ENCODE measurements at regions not wholly inside any gene's neighbourhood (a gene's known extent, or its start where the extent isn't known, plus 50 kb on each side); places are given as distances from the start of the nearest gene placed in this dataset.

GRCh38 chr18:66761166-66761565 lies 157.3 kb upstream of the CDH19 start:
- H3K27me3 Mint-ChIP-seq (ENCODE audit: low read depth), result no peaks in the 10 kb centered on the region
- H3K4me1 Mint-ChIP-seq (ENCODE audit: low read depth), result no peaks in the 10 kb centered on the region
- H3K36me3 Mint-ChIP-seq (ENCODE audit: low read depth), result no peaks in the 10 kb centered on the region
- no peak overlapping the region for H3K27ac Mint-ChIP-seq (ENCODE audit: unreplicated experiment)
- no peak overlapping the region for H3K4me3 Mint-ChIP-seq (ENCODE audit: unreplicated experiment)
- TF ChIP-seq, protein P1, sequence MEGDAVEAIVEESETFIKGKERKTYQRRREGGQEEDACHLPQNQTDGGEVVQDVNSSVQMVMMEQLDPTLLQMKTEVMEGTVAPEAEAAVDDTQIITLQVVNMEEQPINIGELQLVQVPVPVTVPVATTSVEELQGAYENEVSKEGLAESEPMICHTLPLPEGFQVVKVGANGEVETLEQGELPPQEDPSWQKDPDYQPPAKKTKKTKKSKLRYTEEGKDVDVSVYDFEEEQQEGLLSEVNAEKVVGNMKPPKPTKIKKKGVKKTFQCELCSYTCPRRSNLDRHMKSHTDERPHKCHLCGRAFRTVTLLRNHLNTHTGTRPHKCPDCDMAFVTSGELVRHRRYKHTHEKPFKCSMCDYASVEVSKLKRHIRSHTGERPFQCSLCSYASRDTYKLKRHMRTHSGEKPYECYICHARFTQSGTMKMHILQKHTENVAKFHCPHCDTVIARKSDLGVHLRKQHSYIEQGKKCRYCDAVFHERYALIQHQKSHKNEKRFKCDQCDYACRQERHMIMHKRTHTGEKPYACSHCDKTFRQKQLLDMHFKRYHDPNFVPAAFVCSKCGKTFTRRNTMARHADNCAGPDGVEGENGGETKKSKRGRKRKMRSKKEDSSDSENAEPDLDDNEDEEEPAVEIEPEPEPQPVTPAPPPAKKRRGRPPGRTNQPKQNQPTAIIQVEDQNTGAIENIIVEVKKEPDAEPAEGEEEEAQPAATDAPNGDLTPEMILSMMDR (IDR thresholded peaks at IDR 0.05), result no peak
- no peak for DNase-seq (ENCODE audit: low spot score)
- no peaks in the 10 kb centered on the region for H3K9me3 Mint-ChIP-seq (ENCODE audit: low read depth)

DNA sequence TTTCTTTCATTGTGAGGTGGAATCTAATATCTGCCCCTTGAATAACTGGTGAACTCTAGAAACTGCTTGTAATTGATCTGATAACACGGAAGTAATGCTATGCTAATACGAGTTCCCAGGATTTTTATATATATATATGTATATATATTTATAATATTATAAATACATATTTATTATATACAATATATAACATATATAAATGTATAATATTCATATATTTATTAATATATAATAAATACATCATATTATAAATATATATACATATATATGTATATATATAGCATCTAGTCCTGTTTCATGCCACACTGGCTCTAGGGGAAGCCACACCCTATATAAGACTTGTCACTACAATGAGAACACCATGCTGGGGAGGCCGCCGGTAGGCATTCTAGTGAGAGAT lies 156.7 kb upstream of the CDH19 start:
- no peaks in the 10 kb centered on the region for H3K4me1 Mint-ChIP-seq (ENCODE audit: low read depth)
- TF ChIP-seq, protein P1 (IDR thresholded peaks at IDR 0.05), result no peak
- no peak overlapping the region for H3K27ac Mint-ChIP-seq (ENCODE audit: unreplicated experiment)
- H3K27me3 Mint-ChIP-seq (ENCODE audit: low read depth), result no peaks in the 10 kb centered on the region
- no peak overlapping the region for H3K4me3 Mint-ChIP-seq (ENCODE audit: unreplicated experiment)
- H3K36me3 Mint-ChIP-seq (ENCODE audit: low read depth), result no peaks in the 10 kb centered on the region
- DNase-seq (ENCODE audit: low spot score), result no peak
- H3K9me3 Mint-ChIP-seq (ENCODE audit: low read depth), result no peaks in the 10 kb centered on the region

DNA sequence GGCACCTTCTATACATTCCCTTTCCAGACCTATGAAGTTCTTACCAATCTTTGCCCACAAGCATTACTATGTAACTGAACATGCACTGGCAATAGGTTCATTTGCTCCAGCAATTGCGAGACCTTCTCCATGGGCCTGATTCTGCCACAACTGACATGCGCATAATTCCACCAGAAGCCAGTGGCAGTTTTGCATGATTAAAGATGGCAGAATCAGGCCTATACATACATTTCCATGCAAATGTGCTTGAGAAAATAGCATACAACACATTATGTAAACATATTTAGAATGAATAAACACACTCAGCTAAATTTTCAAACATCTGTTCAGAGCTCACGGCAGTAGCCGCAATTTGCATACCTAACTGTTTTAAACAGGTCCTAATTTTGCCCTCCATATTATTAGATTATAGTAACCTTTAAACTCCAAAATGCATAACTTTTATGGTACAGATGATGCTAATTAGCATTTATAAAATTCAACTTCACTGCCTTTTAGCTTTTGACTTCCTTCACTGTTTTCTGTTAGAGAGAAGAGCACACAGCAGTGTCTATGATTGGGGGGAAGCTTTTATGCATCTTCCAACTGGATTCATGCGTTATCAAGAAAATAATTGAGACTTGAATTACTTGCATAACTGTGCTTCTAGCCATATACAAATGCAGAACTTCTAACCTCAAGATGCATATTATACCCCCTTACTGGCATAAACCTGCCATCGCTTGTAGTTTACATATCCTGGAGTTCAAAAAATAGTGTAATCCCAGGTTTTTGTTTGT lies 155.3 kb upstream of the CDH19 start:
- Mint-ChIP-seq H3K4me3 (ENCODE audit: unreplicated experiment) (no peak overlapping the region), H3K9me3 (ENCODE audit: low read depth) (no peaks in the 10 kb centered on the region), H3K36me3 (ENCODE audit: low read depth) (no peaks in the 10 kb centered on the region), H3K27ac (ENCODE audit: unreplicated experiment) (no peak overlapping the region), H3K27me3 (ENCODE audit: low read depth) (no peaks in the 10 kb centered on the region), H3K4me1 (ENCODE audit: low read depth) (no peaks in the 10 kb centered on the region)
- DNase-seq (ENCODE audit: low spot score), result no peak
- TF ChIP-seq, protein P1 (IDR thresholded peaks at IDR 0.05), result no peak

- no peaks in the 10 kb centered on the region for H3K27me3 Mint-ChIP-seq (ENCODE audit: low read depth)
- H3K9me3 Mint-ChIP-seq (ENCODE audit: low read depth), result no peaks in the 10 kb centered on the region
- H3K4me1 Mint-ChIP-seq (ENCODE audit: low read depth), result no peaks in the 10 kb centered on the region
- no peak overlapping the region for H3K4me3 Mint-ChIP-seq (ENCODE audit: unreplicated experiment)
- DNase-seq (ENCODE audit: low spot score), result no peak
- H3K36me3 Mint-ChIP-seq (ENCODE audit: low read depth), result no peaks in the 10 kb centered on the region
- TF ChIP-seq, protein P1 (IDR thresholded peaks at IDR 0.05), result no peak
- no peak overlapping the region for H3K27ac Mint-ChIP-seq (ENCODE audit: unreplicated experiment)
These were observed 154.1 kb upstream of the CDH19 start for GRCh38 chr18:66757946-66758345.

- DNase-seq (ENCODE audit: low spot score), result no peak
- TF ChIP-seq, protein P1 (IDR thresholded peaks at IDR 0.05), result no peak
- H3K27ac Mint-ChIP-seq (ENCODE audit: unreplicated experiment), result no peak overlapping the region
- H3K36me3 Mint-ChIP-seq (ENCODE audit: low read depth), result no peaks in the 10 kb centered on the region
- H3K27me3 Mint-ChIP-seq (ENCODE audit: low read depth), result no peaks in the 10 kb centered on the region
- H3K4me1 Mint-ChIP-seq (ENCODE audit: low read depth), result peaks cover 6% of the 10 kb centered on the region
- H3K9me3 Mint-ChIP-seq (ENCODE audit: low read depth), result no peaks in the 10 kb centered on the region
- H3K4me3 Mint-ChIP-seq (ENCODE audit: unreplicated experiment), result no peak overlapping the region
These were observed 150.4 kb upstream of the CDH19 start for GRCh38 chr18:66754335-66754734.

Data from chondrocyte (in vitro differentiated cells).